GM23338 (cell line): ENCODE measurements at regions not wholly inside any gene's neighbourhood (a gene's known extent, or its start where the extent isn't known, plus 50 kb on each side); places are given as distances from the start of the nearest gene placed in this dataset.

ENCODE experiments used
- ATAC-seq: fragments of 200-7000 bp; cut with Tn5 transposase; 3 replicates; pipeline ENCODE4 v1.9.1; 2020
- DNase-seq: peaks from one replicate; pipeline ENCODE4 v3.0.0-alpha.2; 2015; ENCODE audit warnings: low spot score
- H2AFZ ChIP-seq: fragments of 200-600 bp; sonication (generic); 2 replicates; pipeline ENCODE4 v1.8.0; 2016; ENCODE audit warnings: antibody characterized with exemption, mild to moderate bottlenecking, moderate library complexity
- H3F3A ChIP-seq: fragments of 200-600 bp; sonication (generic); replicated peaks from 2 replicates; pipeline ENCODE4 v1.8.0; 2017; ENCODE audit warnings: antibody characterized with exemption, mixed run types, low read depth
- H3K27ac ChIP-seq: fragments of 200-600 bp; sonication (generic); 2 replicates; pipeline ENCODE4 v1.6.1; 2016; ENCODE audit warnings: low read depth
- H3K27me3 ChIP-seq: fragments of 200-600 bp; sonication (generic); 2 replicates; pipeline ENCODE4 v1.8.0; 2016; ENCODE audit warnings: mild to moderate bottlenecking, mixed run types, moderate library complexity; ENCODE audit not compliant: insufficient read depth
- H3K36me3 ChIP-seq: fragments of 200-600 bp; sonication (generic); 2 replicates; pipeline ENCODE4 v1.8.0; 2016; ENCODE audit warnings: mild to moderate bottlenecking; ENCODE audit not compliant: insufficient read depth
- H3K4me1 ChIP-seq: fragments of 200-600 bp; sonication (generic); 2 replicates; pipeline ENCODE4 v1.8.0; 2016; ENCODE audit warnings: mild to moderate bottlenecking, moderate library complexity; ENCODE audit not compliant: insufficient read depth
- H3K4me2 ChIP-seq: fragments of 200-600 bp; sonication (generic); 2 replicates; pipeline ENCODE4 v1.7.1; 2017; ENCODE audit warnings: mixed run types
- H3K4me3 ChIP-seq: fragments of 200-600 bp; sonication (generic); 2 replicates; pipeline ENCODE4 v1.6.1; 2016; ENCODE audit warnings: mixed run types
- H3K79me2 ChIP-seq: fragments of 200-600 bp; sonication (generic); replicated peaks from 2 replicates; pipeline ENCODE4 v1.8.0; 2017; ENCODE audit warnings: mild to moderate bottlenecking; ENCODE audit not compliant: insufficient read depth
- H3K9me2 ChIP-seq: fragments of 200-600 bp; sonication (generic); 2 replicates; pipeline ENCODE4 v1.8.0; 2017; ENCODE audit not compliant: insufficient read depth
- H4K20me1 ChIP-seq: fragments of 200-600 bp; sonication (generic); replicated peaks from 2 replicates; pipeline ENCODE4 v1.8.0; 2017; ENCODE audit warnings: mild to moderate bottlenecking; ENCODE audit not compliant: insufficient read depth
- H3K27ac Mint-ChIP-seq: 2 replicates; pipeline ENCODE4 v1.8.0; 2020; ENCODE audit warnings: inconsistent platforms, mild to moderate bottlenecking, moderate library complexity, mixed read lengths
- H3K27me3 Mint-ChIP-seq: 3 replicates; pipeline ENCODE4 v1.8.0; 2022; ENCODE audit warnings: low read depth, mild to moderate bottlenecking, moderate library complexity, mixed read lengths, inconsistent platforms; ENCODE audit not compliant: insufficient read depth, poor library complexity
- H3K36me3 Mint-ChIP-seq: 3 replicates; pipeline ENCODE4 v1.8.0; 2021; ENCODE audit warnings: low read depth, mild to moderate bottlenecking, inconsistent platforms, moderate library complexity, mixed read lengths
- H3K4me1 Mint-ChIP-seq: 3 replicates; pipeline ENCODE4 v1.8.0; 2020; ENCODE audit warnings: mild to moderate bottlenecking, inconsistent platforms, mixed read lengths
- H3K4me3 Mint-ChIP-seq: 3 replicates; pipeline ENCODE4 v1.8.0; 2021; ENCODE audit warnings: moderate library complexity, mild to moderate bottlenecking, inconsistent platforms, mixed read lengths
- H3K9me3 Mint-ChIP-seq: 3 replicates; pipeline ENCODE4 v1.8.0; 2020; ENCODE audit warnings: moderate library complexity, mild to moderate bottlenecking, inconsistent platforms, mixed read lengths
- CREB1 ChIP-seq: fragments of 250-450 bp; sonication (Bioruptor Pico); IDR thresholded peaks from 2 replicates; pipeline ENCODE4 v1.5.0; 2020; ENCODE audit warnings: low read depth, mild to moderate bottlenecking, moderate library complexity
- EZH2 ChIP-seq: fragments of 200-600 bp; sonication (generic); IDR thresholded peaks from one replicate; pipeline ENCODE4 v1.8.0; 2017; ENCODE audit warnings: antibody characterized with exemption, mild to moderate bottlenecking, low read depth; ENCODE audit not compliant: unreplicated experiment
- NANOG ChIP-seq: IDR thresholded peaks from 2 replicates; pipeline ENCODE4 v1.6.1; 2016; ENCODE audit warnings: antibody characterized with exemption, borderline replicate concordance
- POLR2AphosphoS5 ChIP-seq: IDR thresholded peaks from 2 replicates; pipeline ENCODE4 v1.6.1; 2016; ENCODE audit warnings: antibody characterized with exemption, low read depth
- STAT1 ChIP-seq: IDR thresholded peaks from one replicate; pipeline ENCODE4 v1.6.1; 2016; ENCODE audit warnings: antibody characterized with exemption; ENCODE audit not compliant: unreplicated experiment
- TF ChIP-seq, protein P1 (sequence below): fragments of 250-450 bp; sonication (Bioruptor Pico); IDR thresholded peaks from 2 replicates; pipeline ENCODE4 v1.5.0; 2020; ENCODE audit warnings: mild to moderate bottlenecking, moderate library complexity
- TF ChIP-seq, protein P2 (sequence below): IDR thresholded peaks from one replicate; pipeline ENCODE4 v1.6.1; 2018; ENCODE audit warnings: antibody characterized with exemption; ENCODE audit not compliant: unreplicated experiment
- TF ChIP-seq, protein P3 (sequence below): IDR thresholded peaks from 2 replicates; pipeline ENCODE4 v1.6.1; 2016; ENCODE audit warnings: antibody characterized with exemption
- TF ChIP-seq, protein P4 (sequence below), 2 experiments: fragments of 200-600 bp in 1 of 2; sonication (generic) in 1 of 2; conservative IDR thresholded peaks; 2 replicates each; pipeline versions ENCODE4 v1.5.1 to v1.6.1; 2016 to 2017; ENCODE audit warnings: antibody characterized with exemption in 2 of 2, low read depth in 2 of 2, mild to moderate bottlenecking in 2 of 2, moderate library complexity in 1 of 2

DNA sequence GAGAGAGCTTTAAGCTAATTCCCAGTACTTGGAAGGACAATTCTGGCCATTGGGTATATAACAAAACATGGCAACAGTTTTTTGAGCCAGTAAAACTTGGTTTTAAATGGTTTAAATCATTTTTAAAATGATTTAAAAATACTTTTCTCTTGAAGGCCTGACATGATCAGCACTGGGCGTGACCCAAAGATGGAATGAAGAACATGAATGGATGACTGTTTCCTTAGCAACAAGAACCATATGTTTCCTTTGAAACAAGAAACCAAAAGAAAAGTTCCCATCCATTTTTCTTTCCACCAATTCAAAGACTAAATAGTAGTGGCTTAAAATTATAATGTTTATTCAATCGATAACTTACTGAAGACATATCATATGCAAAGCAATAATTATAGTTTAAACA is 348.3 kb upstream of the FIGN start (continued):
- TF ChIP-seq, protein P1, sequence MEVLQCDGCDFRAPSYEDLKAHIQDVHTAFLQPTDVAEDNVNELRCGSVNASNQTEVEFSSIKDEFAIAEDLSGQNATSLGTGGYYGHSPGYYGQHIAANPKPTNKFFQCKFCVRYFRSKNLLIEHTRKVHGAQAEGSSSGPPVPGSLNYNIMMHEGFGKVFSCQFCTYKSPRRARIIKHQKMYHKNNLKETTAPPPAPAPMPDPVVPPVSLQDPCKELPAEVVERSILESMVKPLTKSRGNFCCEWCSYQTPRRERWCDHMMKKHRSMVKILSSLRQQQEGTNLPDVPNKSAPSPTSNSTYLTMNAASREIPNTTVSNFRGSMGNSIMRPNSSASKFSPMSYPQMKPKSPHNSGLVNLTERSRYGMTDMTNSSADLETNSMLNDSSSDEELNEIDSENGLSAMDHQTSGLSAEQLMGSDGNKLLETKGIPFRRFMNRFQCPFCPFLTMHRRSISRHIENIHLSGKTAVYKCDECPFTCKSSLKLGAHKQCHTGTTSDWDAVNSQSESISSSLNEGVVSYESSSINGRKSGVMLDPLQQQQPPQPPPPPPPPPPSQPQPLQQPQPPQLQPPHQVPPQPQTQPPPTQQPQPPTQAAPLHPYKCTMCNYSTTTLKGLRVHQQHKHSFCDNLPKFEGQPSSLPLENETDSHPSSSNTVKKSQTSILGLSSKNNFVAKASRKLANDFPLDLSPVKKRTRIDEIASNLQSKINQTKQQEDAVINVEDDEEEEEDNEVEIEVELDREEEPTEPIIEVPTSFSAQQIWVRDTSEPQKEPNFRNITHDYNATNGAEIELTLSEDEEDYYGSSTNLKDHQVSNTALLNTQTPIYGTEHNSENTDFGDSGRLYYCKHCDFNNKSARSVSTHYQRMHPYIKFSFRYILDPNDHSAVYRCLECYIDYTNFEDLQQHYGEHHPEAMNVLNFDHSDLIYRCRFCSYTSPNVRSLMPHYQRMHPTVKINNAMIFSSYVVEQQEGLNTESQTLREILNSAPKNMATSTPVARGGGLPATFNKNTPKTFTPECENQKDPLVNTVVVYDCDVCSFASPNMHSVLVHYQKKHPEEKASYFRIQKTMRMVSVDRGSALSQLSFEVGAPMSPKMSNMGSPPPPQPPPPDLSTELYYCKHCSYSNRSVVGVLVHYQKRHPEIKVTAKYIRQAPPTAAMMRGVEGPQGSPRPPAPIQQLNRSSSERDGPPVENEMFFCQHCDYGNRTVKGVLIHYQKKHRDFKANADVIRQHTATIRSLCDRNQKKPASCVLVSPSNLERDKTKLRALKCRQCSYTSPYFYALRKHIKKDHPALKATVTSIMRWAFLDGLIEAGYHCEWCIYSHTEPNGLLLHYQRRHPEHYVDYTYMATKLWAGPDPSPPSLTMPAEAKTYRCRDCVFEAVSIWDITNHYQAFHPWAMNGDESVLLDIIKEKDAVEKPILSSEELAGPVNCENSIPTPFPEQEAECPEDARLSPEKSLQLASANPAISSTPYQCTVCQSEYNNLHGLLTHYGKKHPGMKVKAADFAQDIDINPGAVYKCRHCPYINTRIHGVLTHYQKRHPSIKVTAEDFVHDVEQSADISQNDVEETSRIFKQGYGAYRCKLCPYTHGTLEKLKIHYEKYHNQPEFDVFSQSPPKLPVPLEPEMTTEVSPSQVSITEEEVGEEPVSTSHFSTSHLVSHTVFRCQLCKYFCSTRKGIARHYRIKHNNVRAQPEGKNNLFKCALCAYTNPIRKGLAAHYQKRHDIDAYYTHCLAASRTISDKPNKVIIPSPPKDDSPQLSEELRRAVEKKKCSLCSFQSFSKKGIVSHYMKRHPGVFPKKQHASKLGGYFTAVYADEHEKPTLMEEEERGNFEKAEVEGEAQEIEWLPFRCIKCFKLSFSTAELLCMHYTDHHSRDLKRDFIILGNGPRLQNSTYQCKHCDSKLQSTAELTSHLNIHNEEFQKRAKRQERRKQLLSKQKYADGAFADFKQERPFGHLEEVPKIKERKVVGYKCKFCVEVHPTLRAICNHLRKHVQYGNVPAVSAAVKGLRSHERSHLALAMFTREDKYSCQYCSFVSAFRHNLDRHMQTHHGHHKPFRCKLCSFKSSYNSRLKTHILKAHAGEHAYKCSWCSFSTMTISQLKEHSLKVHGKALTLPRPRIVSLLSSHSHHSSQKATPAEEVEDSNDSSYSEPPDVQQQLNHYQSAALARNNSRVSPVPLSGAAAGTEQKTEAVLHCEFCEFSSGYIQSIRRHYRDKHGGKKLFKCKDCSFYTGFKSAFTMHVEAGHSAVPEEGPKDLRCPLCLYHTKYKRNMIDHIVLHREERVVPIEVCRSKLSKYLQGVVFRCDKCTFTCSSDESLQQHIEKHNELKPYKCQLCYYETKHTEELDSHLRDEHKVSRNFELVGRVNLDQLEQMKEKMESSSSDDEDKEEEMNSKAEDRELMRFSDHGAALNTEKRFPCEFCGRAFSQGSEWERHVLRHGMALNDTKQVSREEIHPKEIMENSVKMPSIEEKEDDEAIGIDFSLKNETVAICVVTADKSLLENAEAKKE (CRISPR knock-in tag), result no peak
- TF ChIP-seq, protein P2, sequence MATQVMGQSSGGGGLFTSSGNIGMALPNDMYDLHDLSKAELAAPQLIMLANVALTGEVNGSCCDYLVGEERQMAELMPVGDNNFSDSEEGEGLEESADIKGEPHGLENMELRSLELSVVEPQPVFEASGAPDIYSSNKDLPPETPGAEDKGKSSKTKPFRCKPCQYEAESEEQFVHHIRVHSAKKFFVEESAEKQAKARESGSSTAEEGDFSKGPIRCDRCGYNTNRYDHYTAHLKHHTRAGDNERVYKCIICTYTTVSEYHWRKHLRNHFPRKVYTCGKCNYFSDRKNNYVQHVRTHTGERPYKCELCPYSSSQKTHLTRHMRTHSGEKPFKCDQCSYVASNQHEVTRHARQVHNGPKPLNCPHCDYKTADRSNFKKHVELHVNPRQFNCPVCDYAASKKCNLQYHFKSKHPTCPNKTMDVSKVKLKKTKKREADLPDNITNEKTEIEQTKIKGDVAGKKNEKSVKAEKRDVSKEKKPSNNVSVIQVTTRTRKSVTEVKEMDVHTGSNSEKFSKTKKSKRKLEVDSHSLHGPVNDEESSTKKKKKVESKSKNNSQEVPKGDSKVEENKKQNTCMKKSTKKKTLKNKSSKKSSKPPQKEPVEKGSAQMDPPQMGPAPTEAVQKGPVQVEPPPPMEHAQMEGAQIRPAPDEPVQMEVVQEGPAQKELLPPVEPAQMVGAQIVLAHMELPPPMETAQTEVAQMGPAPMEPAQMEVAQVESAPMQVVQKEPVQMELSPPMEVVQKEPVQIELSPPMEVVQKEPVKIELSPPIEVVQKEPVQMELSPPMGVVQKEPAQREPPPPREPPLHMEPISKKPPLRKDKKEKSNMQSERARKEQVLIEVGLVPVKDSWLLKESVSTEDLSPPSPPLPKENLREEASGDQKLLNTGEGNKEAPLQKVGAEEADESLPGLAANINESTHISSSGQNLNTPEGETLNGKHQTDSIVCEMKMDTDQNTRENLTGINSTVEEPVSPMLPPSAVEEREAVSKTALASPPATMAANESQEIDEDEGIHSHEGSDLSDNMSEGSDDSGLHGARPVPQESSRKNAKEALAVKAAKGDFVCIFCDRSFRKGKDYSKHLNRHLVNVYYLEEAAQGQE, result no peak
- no peak for TF ChIP-seq POLR2AphosphoS5
- TF ChIP-seq EZH2, result no peak
- no peak for TF ChIP-seq NANOG
- TF ChIP-seq STAT1, result no peak

DNA sequence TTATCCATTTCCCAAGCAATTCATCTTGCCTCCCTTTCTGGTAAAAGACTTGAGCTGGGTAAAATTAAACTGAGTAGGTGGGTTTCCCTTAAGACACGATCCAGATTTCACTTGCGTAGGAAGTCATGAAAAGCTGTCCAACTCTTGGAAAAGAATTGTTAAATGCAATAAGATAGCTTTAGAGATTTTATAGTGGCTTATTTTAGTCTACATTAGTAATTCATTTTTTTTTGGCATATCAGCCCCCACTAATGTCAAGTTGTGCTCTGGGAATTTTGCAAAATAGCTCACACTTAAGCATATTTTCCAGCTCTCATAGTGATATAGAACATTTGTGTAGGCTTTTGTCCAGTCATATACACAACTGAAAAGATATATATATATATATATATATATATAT is 344.7 kb upstream of the FIGN start:
- no peak overlapping the region for H3K4me3 Mint-ChIP-seq
- H3K4me1 Mint-ChIP-seq, result no peaks in the 10 kb centered on the region
- Histone ChIP-seq H3K4me1 (no peaks in the 10 kb centered on the region), H3K4me3 (no peak overlapping the region), H3K9me2 (no peaks in the 10 kb centered on the region), H4K20me1 (no peaks in the 10 kb centered on the region), H3K27me3 (no peaks in the 10 kb centered on the region), H3K27ac (no peak overlapping the region), H3F3A (no peaks in the 10 kb centered on the region), H3K4me2 (no peak overlapping the region), H3K36me3 (no peaks in the 10 kb centered on the region), H3K79me2 (no peaks in the 10 kb centered on the region), H2AFZ (0 out of 2 replicates have a peak overlapping the region, but pooled peaks have one; percentile 28)
- H3K27me3 Mint-ChIP-seq, result no peaks in the 10 kb centered on the region
- no peaks in the 10 kb centered on the region for H3K9me3 Mint-ChIP-seq
- H3K36me3 Mint-ChIP-seq, result no peaks in the 10 kb centered on the region
- H3K27ac Mint-ChIP-seq, result no peak overlapping the region; the same call in 1 of the 2 replicates
- no peak for DNase-seq
- ATAC-seq, result no peak
- TF ChIP-seq, protein P2, result no peak
- TF ChIP-seq CREB1 (CRISPR knock-in tag), result no peak
- TF ChIP-seq, protein P3, sequence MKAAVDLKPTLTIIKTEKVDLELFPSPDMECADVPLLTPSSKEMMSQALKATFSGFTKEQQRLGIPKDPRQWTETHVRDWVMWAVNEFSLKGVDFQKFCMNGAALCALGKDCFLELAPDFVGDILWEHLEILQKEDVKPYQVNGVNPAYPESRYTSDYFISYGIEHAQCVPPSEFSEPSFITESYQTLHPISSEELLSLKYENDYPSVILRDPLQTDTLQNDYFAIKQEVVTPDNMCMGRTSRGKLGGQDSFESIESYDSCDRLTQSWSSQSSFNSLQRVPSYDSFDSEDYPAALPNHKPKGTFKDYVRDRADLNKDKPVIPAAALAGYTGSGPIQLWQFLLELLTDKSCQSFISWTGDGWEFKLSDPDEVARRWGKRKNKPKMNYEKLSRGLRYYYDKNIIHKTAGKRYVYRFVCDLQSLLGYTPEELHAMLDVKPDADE, result no peak
- TF ChIP-seq, protein P4, sequence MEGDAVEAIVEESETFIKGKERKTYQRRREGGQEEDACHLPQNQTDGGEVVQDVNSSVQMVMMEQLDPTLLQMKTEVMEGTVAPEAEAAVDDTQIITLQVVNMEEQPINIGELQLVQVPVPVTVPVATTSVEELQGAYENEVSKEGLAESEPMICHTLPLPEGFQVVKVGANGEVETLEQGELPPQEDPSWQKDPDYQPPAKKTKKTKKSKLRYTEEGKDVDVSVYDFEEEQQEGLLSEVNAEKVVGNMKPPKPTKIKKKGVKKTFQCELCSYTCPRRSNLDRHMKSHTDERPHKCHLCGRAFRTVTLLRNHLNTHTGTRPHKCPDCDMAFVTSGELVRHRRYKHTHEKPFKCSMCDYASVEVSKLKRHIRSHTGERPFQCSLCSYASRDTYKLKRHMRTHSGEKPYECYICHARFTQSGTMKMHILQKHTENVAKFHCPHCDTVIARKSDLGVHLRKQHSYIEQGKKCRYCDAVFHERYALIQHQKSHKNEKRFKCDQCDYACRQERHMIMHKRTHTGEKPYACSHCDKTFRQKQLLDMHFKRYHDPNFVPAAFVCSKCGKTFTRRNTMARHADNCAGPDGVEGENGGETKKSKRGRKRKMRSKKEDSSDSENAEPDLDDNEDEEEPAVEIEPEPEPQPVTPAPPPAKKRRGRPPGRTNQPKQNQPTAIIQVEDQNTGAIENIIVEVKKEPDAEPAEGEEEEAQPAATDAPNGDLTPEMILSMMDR (conservative IDR thresholded peaks at IDR 0.05; ENCODE audit: low read depth in 2 of 2), result no peak
- no peak for TF ChIP-seq NANOG
- TF ChIP-seq STAT1, result no peak
